EL (cell line): ENCODE measurements at regions not wholly inside any gene's neighbourhood (a gene's known extent, or its start where the extent isn't known, plus 50 kb on each side); places are given as distances from the start of the nearest gene placed in this dataset.
A peak's percentile ranks its signal among the peaks of the same experiment; 100 is the strongest.
"Not testable (repeated sequence)": the region's sequence is repeated elsewhere in the genome, so short reads cannot be mapped to it uniquely, and the experiment has no call there.

Experiments
- DNase-seq: peaks from one replicate; pipeline ENCODE4 v3.0.0-alpha.2; 2016

- no peak for DNase-seq
Measured at GRCh38 chr13:97881556-97881955, 71.9 kb upstream of the IPO5 start.

- DNase-seq: no peak
Measured at GRCh38 chr13:97883396-97883795, 70.1 kb upstream of the IPO5 start.

- no peak for DNase-seq
Measured at GRCh38 chr13:97884707-97885468, 68.6 kb upstream of the IPO5 start.

- DNase-seq: no peak
Measured at GRCh38 chr13:97885641-97886040, 67.8 kb upstream of the IPO5 start.

- DNase-seq: peak; percentile 28
Measured at GRCh38 chr13:97889803-97890202, 63.7 kb upstream of the IPO5 start.

- DNase-seq: no peak
Measured at GRCh38 chr13:97890573-97890972, 62.9 kb upstream of the IPO5 start.

- DNase-seq: not testable (repeated sequence)
Measured at GRCh38 chr13:97891964-97892363, 61.5 kb upstream of the IPO5 start.

- DNase-seq: peak; percentile 55
Measured at GRCh38 chr13:97892717-97893116, 60.8 kb upstream of the IPO5 start.

- DNase-seq: no peak
Measured at GRCh38 chr13:97895383-97895782, 58.1 kb upstream of the IPO5 start.

- DNase-seq: no peak
Measured at GRCh38 chr13:97896446-97896845, 57.0 kb upstream of the IPO5 start.

GRCh38 chr13:97901716-97902115 is 51.8 kb upstream of the IPO5 start:
- DNase-seq: no peak
